CD14-positive monocyte (primary cell): ENCODE measurements at regions not wholly inside any gene's neighbourhood (a gene's known extent, or its start where the extent isn't known, plus 50 kb on each side); places are given as distances from the start of the nearest gene placed in this dataset.

Source experiments
- DNase-seq, 3 donors: peaks; one replicate each; pipeline ENCODE4 v3.0.0-alpha.2; 2011 to 2022
- H2AFZ ChIP-seq: 2 replicates; pipeline ENCODE4 v1.6.0; 2012; ENCODE audit warnings: mild to moderate bottlenecking, low read depth, low read length, inconsistent platforms; ENCODE audit not compliant: insufficient read depth, poor library complexity, severe bottlenecking
- H3K27ac ChIP-seq, 2 donors: 1 replicate in 1 of 2; 2 replicates in 1 of 2; pipeline ENCODE4 v1.5.1; 2012 to 2013; ENCODE audit warnings: low read length in 2 of 2, control low read depth in 1 of 2, inconsistent platforms in 1 of 2, low read depth in 1 of 2, mild to moderate bottlenecking in 1 of 2
- H3K27me3 ChIP-seq, 2 donors: one replicate each; pipeline versions ENCODE4 v1.6.0 to v1.6.1; 2011 to 2013; ENCODE audit warnings: low read length in 2 of 2; ENCODE audit not compliant: control insufficient read depth in 2 of 2, insufficient read depth in 2 of 2
- H3K36me3 ChIP-seq, 2 donors: replicated peaks in 1 of 2; 1 replicate in 1 of 2; 2 replicates in 1 of 2; pipeline versions ENCODE4 v1.5.1 to v1.6.1; 2012 to 2013; ENCODE audit warnings: low read length in 2 of 2, control low read depth in 1 of 2, inconsistent platforms in 1 of 2, mild to moderate bottlenecking in 1 of 2; ENCODE audit not compliant: insufficient read depth in 2 of 2, control insufficient read depth in 1 of 2
- H3K4me1 ChIP-seq, 2 donors: 1 replicate in 1 of 2; 2 replicates in 1 of 2; pipeline versions ENCODE4 v1.5.1 to v1.6.1; 2012 to 2013; ENCODE audit warnings: low read length in 2 of 2, control low read depth in 1 of 2, inconsistent platforms in 1 of 2, mild to moderate bottlenecking in 1 of 2, moderate library complexity in 1 of 2; ENCODE audit not compliant: insufficient read depth in 2 of 2, control insufficient read depth in 1 of 2
- H3K4me2 ChIP-seq: replicated peaks from 2 replicates; pipeline ENCODE3; 2012; ENCODE audit warnings: low read length, moderate library complexity, mild to moderate bottlenecking; ENCODE audit not compliant: poor library complexity, severe bottlenecking; ENCODE audit errors: extremely low read depth
- H3K4me3 ChIP-seq, 3 experiments: fragments of 200-600 bp in 1 of 3; sonication (generic) in 1 of 3; replicated peaks in 1 of 3; 1 replicate in 2 of 3; 2 replicates in 1 of 3; pipeline ENCODE4 v1.5.1; 2011 to 2013; ENCODE audit warnings: low read length in 3 of 3, mild to moderate bottlenecking in 3 of 3, control low read depth in 2 of 3, low read depth in 2 of 3, inconsistent platforms in 1 of 3, moderate library complexity in 1 of 3
- H3K79me2 ChIP-seq: 2 replicates; pipeline ENCODE4 v1.6.0; 2012; ENCODE audit warnings: mild to moderate bottlenecking, control low read depth, inconsistent platforms, low read length, moderate library complexity; ENCODE audit not compliant: insufficient read depth
- H3K9ac ChIP-seq: 2 replicates; pipeline ENCODE4 v1.6.0; 2017; ENCODE audit warnings: low read length, mild to moderate bottlenecking; ENCODE audit not compliant: insufficient read depth, poor library complexity, severe bottlenecking
- H3K9me3 ChIP-seq, 2 donors: replicated peaks in 1 of 2; 1 replicate in 1 of 2; 2 replicates in 1 of 2; pipeline versions ENCODE4 v1.5.1 to v1.6.1; 2012 to 2013; ENCODE audit warnings: low read length in 2 of 2, control low read depth in 1 of 2; ENCODE audit not compliant: control insufficient read depth in 1 of 2, insufficient read depth in 1 of 2
- H4K20me1 ChIP-seq: 2 replicates; pipeline ENCODE4 v1.6.0; 2012; ENCODE audit warnings: mild to moderate bottlenecking, low read length, control low read depth, moderate library complexity; ENCODE audit not compliant: insufficient read depth
- H3K27ac Mint-ChIP-seq, 7 donors: one replicate each; pipeline ENCODE4 v1.8.0; 2020; ENCODE audit warnings: mild to moderate bottlenecking in 7 of 7, mixed read lengths in 7 of 7, moderate library complexity in 6 of 7, inconsistent platforms in 2 of 7
- H3K27me3 Mint-ChIP-seq, 3 donors: one replicate each; pipeline ENCODE4 v1.8.0; 2021 to 2022; ENCODE audit warnings: low read depth in 3 of 3, mild to moderate bottlenecking in 3 of 3, mixed read lengths in 3 of 3, moderate library complexity in 3 of 3, inconsistent platforms in 1 of 3
- H3K36me3 Mint-ChIP-seq, 2 donors: one replicate each; pipeline ENCODE4 v1.8.0; 2020; ENCODE audit warnings: mixed read lengths in 2 of 2, inconsistent platforms in 1 of 2, mild to moderate bottlenecking in 1 of 2
- H3K4me1 Mint-ChIP-seq: one replicate; pipeline ENCODE4 v1.8.0; 2020; ENCODE audit warnings: mild to moderate bottlenecking, mixed read lengths
- H3K4me3 Mint-ChIP-seq, 2 donors: one replicate each; pipeline ENCODE4 v1.8.0; 2020; ENCODE audit warnings: mild to moderate bottlenecking in 2 of 2, mixed read lengths in 2 of 2, moderate library complexity in 1 of 2
- H3K9me3 Mint-ChIP-seq, 7 donors: one replicate each; pipeline ENCODE4 v1.8.0; 2020 to 2022; ENCODE audit warnings: mixed read lengths in 7 of 7, mild to moderate bottlenecking in 6 of 7, moderate library complexity in 6 of 7, inconsistent platforms in 2 of 7
- WGBS: methylation state at CpG from one replicate; pipeline ENCODE4 v1.1.5; 2013; ENCODE audit warnings: missing lambda C conversion rate; ENCODE audit not compliant: insufficient coverage; 5-methylcytosine and 5-hydroxymethylcytosine counted together
- intact Hi-C, 2 donors: fragments of 100-400 bp; cut with micrococcal nuclease; formaldehyde crosslinking; loops; one replicate each; pipeline versions ENCODE4 v1.15.0 to v1.15.1; 2023
- TF ChIP-seq, protein P1 (sequence below): fragments of 200-600 bp; IDR thresholded peaks from one replicate; pipeline ENCODE4 v1.8.0; 2022; ENCODE audit warnings: antibody characterized with exemption, mild to moderate bottlenecking

- WGBS, result no CpG with 5 or more reads among the region's 1 CpG
- intact Hi-C loops, result no loop called here
- Histone ChIP-seq H2AFZ (no peak overlapping the region), H3K79me2 (no peaks in the 10 kb centered on the region), H3K9ac (no peak overlapping the region), H3K9me3 (no peaks in the 10 kb centered on the region), H3K4me3 (no peak overlapping the region), H3K4me2 (no peak overlapping the region), H4K20me1 (no peaks in the 10 kb centered on the region), H3K4me1 (no peaks in the 10 kb centered on the region), H3K27ac (no peak overlapping the region), H3K27me3 (no peaks in the 10 kb centered on the region), H3K36me3 (no peaks in the 10 kb centered on the region)
- Mint-ChIP-seq H3K9me3 (peaks cover 0 to 4% (median 4%) of the 10 kb centered on the region in 7 donors), H3K27me3 (no peaks in the 10 kb centered on the region), H3K36me3 (no peaks in the 10 kb centered on the region), H3K4me3 (no peak overlapping the region), H3K4me1 (no peaks in the 10 kb centered on the region), H3K27ac (no peak overlapping the region)
- TF ChIP-seq, protein P1, sequence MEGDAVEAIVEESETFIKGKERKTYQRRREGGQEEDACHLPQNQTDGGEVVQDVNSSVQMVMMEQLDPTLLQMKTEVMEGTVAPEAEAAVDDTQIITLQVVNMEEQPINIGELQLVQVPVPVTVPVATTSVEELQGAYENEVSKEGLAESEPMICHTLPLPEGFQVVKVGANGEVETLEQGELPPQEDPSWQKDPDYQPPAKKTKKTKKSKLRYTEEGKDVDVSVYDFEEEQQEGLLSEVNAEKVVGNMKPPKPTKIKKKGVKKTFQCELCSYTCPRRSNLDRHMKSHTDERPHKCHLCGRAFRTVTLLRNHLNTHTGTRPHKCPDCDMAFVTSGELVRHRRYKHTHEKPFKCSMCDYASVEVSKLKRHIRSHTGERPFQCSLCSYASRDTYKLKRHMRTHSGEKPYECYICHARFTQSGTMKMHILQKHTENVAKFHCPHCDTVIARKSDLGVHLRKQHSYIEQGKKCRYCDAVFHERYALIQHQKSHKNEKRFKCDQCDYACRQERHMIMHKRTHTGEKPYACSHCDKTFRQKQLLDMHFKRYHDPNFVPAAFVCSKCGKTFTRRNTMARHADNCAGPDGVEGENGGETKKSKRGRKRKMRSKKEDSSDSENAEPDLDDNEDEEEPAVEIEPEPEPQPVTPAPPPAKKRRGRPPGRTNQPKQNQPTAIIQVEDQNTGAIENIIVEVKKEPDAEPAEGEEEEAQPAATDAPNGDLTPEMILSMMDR, result no peak
- no peak for DNase-seq
Measured at GRCh38 chr9:26516773-26517343, 375.7 kb downstream of the CAAP1 start.

- 73% methylated on average over 2 of the region's 4 CpGs for WGBS
- H3K27ac Mint-ChIP-seq, result no peak overlapping the region
- H3K4me2 ChIP-seq, result no peak overlapping the region
- H3K4me3 Mint-ChIP-seq, result no peak overlapping the region
- no peak overlapping the region for H3K27ac ChIP-seq
- no peaks in the 10 kb centered on the region for H3K79me2 ChIP-seq
- H3K4me1 Mint-ChIP-seq, result no peaks in the 10 kb centered on the region
- intact Hi-C loops, result no loop called here
- H2AFZ ChIP-seq, result no peak overlapping the region
- H3K9me3 ChIP-seq, result no peaks in the 10 kb centered on the region
- TF ChIP-seq, protein P1, result no peak
- no peaks in the 10 kb centered on the region for H3K4me1 ChIP-seq
- H3K9ac ChIP-seq, result no peak overlapping the region
- peaks cover 0 to 1% (median 0%) of the 10 kb centered on the region in 3 donors for H3K27me3 Mint-ChIP-seq
- no peak overlapping the region for H3K4me3 ChIP-seq
- no peaks in the 10 kb centered on the region for H3K36me3 ChIP-seq
- peaks cover 0 to 4% (median 4%) of the 10 kb centered on the region in 7 donors for H3K9me3 Mint-ChIP-seq
- no peaks in the 10 kb centered on the region for H4K20me1 ChIP-seq
- no peak for DNase-seq
- H3K36me3 Mint-ChIP-seq, result no peaks in the 10 kb centered on the region
- H3K27me3 ChIP-seq, result no peaks in the 10 kb centered on the region
Measured at GRCh38 chr9:26513730-26514129, 378.9 kb downstream of the CAAP1 start.
